Stimulated activated CD4-positive, alpha-beta T cell treated with anti-CD3 and anti-CD28 coated beads, TNF-alpha, amount 100 ng/mL, for 4 hours (primary cell): ENCODE measurements at regions not wholly inside any gene's neighbourhood (a gene's known extent, or its start where the extent isn't known, plus 50 kb on each side); places are given as distances from the start of the nearest gene placed in this dataset.

Experiments
- DNase-seq, 3 experiments: peaks; one replicate each; pipeline ENCODE4 v3.0.0-alpha.2; 2020; ENCODE audit warnings: low read depth in 3 of 3

GRCh38 chr3:194971965-194972364 lies 286.3 kb downstream of the FAM43A start:
- no peak for DNase-seq

- DNase-seq = no peak
Observed at GRCh38 chr3:194972641-194973040, 287.0 kb downstream of the FAM43A start.

- DNase-seq = no peak
Observed at GRCh38 chr3:194973366-194974000, 287.8 kb downstream of the FAM43A start.

GRCh38 chr3:194974468-194975135 lies 288.9 kb downstream of the FAM43A start:
- no peak for DNase-seq

DNA sequence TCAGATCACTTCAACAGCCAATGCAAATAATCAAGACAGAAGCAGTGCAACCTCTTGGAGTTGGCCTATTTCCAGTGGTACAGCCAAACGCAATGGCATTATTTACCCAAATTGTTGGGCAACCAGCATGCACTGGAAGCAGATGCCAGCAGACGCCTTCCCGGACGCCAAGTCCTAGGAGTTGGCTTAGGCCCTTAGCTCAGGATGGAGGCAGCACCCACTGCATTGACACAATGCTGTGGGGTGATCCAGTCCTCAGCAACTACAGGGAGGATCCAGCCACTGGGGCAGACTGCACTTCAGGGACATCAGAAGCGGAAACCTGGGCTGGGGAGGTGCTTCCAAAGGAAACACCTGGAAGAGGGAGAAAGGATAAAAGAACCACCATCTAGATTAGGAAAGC lies 290.4 kb downstream of the FAM43A start:
- DNase-seq = no peak

- DNase-seq = no peak
Observed at GRCh38 chr3:194976874-194977273, 291.2 kb downstream of the FAM43A start.

GRCh38 chr3:194977356-194977755 lies 291.7 kb downstream of the FAM43A start:
- DNase-seq = no peak

DNA sequence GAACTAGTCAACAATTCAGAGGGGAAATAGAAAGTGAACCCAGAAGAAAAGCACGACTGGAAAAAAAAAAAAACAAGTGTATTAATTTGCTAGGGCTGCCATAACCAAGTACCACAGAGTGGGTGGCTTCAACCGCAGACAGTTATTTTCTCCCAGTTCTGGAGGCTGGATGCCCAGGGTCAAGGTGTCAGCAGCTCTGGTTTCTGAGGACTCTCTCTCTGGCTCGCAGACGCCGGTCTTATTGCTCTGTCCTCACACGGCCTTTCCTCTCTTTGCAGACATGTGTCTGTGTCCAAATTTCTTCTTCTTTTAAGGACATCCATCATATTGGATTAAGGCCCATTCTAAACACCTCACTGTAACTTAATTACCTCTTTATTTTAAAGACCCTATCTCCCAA lies 291.8 kb downstream of the XXYLT1 start:
- DNase-seq = no peak

GRCh38 chr3:194982472-194982871 lies 288.5 kb downstream of the XXYLT1 start:
- no peak for DNase-seq

DNA sequence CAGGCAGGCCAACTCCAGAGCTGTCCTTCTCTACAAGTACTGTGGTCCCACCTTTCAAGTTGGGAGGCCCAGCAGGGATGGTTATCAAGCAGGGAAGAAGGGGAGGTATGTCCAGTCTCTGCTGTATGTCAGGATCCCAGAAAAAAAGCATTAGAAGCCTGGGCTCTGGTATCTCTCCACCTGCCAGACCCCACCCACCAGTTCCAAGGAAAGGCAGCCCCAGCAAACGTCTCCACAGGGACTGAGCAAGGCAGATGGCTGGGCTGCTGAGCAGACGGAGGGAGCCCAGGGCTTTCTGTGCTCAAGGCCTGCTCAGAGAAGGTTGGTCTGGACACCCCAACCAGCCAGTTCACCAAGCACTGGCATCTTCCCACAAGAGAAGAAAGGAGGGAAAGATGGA lies 287.8 kb downstream of the XXYLT1 start:
- DNase-seq = no peak

- no peak for DNase-seq
Observed at GRCh38 chr3:194983620-194984019, 287.3 kb downstream of the XXYLT1 start.

GRCh38 chr3:194984066-194984465 lies 286.9 kb downstream of the XXYLT1 start:
- DNase-seq = no peak

DNA sequence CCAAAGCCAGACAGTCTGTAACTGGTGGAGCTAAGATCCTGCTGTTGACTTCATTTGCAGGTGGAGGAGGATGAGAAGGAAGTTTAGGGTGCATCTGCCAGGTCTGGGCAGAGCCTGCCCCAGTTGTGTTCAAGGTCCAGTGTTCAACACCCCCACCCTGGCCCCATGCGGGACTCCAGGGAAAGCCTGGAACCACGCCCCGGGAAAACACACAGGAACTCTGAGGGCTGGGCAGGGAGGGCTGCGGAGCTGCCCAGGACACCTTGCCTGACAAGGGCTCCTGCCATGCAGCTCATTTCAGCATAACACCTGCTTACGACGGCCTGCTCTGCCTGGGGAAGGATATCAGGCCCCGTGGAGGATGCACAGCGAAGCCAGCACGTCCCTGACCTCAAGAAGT lies 286.3 kb downstream of the XXYLT1 start:
- no peak for DNase-seq

GRCh38 chr3:194985031-194985578 lies 285.9 kb downstream of the XXYLT1 start:
- no peak for DNase-seq

DNA sequence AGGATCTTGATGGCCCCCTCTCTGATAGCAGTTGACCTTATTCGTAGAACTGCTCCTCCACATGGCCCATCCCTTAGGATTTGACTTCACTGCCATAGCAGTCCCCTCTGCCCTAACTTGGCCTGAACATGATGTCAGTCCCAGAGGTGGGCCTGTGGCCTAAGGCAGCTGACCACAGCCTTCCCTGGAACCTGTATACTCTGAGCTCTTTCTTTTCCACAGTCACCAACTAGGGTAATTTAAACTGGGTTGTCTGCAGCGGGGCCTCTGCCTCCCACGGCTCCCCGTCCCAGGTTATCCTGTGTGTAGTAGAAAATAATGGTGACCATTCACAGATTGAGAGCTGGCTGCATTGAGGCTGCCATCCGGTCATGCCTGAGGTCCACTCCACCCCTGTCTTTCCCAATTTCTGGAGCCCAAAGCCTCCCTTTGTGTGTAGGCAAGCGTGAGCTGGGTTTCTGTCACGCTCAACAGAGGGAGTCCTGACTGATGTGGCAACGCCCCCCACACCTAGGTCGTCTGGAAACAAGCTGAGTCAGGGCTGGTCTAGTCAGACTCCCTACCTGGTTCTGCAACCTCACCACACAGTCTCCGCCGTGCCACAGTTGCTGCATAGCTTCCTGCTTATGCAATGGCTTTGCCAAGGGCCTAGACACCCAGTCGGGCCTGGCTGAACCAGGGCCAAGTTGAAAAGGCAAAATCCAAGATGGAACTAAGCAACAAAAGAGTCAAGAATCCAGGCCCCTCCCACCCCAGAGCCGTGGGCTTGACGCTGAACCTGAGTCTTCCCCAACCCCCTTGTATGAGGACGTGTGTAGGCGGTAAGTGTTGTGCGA lies 284.5 kb downstream of the XXYLT1 start:
- DNase-seq = no peak

DNA sequence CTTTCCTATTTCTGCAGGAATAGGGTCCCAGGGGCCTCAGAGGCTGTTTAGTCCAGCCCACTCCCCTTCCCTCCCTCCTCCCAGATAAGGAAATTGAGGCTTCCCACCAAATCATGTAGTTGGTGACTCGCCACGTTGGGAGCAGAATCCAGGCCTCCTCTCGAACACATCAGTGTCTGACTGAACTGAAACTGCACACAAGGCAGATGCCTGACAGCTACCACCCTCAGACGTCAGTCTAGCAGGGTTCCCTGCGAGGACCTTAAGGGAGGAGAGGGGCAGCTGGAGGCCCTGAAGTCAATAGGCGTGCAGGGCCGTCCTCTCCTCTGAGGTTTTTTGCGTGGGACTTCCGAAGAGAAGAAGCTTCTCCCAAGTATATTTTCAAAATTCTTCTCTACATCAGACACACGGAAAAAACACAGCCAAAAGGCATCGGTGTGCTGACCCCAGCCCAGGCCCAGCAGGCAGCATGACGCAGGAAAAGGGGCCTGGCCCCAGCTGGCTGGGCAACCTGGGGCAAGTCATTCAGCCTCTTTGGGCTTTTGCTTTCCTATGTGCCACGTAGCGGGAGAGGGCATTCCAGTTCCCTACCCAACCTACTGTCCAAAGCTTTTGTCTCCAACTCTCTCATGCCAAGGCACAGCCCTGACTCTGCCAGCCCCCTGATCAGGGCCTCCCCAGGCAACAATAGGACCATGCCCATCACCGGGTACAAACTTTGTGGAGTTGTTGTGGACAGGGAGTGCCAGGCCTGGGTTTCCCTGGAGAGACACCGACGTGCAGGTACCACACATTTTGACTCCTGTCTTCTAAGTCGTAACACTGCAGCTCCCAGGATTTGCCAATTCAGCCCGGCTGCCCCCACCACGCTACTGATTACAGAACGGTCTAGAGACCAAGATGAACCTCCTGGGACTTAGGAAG lies 283.1 kb downstream of the XXYLT1 start:
- no peak for DNase-seq

GRCh38 chr3:194988495-194989165 lies 282.3 kb downstream of the XXYLT1 start:
- DNase-seq = no peak

GRCh38 chr3:194989241-194989640 lies 281.7 kb downstream of the XXYLT1 start:
- no peak for DNase-seq

DNA sequence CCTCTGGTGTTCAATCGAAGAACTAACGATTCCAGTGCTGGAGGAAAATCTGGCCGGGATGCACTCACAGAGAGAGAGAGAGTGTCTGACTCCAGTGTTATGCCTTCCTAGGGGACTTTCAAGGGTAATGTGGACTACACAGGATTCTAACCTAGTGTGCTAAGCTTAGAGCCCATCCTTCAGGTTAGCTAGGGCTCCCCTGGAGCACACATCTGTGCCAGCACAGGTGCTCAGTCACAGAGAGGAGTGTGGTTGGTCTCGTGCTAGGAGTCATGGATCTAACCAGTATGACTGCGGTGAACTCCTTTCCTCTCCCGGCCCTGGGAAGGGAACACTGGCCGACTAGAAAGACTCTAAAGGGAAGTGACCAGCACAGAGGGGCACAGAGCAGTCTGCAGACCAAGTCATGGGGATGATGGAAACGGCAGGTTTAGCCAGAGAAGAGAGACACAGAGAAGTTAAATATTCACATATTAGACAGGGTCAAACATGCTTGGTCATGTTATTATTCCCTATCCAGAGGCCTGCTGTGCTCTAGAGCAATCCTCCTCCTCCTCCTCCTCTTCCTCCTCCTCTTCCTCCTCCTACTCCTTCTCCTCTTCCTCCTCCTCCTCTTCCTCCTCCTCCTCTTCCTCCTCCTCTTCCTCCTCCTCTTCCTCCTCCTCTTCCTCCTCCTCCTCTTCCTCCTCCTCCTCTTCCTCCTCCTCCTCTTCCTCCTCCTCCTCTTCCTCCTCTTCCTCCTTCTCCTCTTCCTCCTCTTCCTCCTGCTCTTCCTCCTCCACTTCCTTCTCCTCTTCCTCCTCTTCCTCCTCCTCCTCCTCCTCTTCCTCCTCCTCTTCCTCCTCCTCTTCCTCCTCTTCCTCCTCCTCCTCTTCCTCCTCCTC lies 280.3 kb downstream of the XXYLT1 start:
- DNase-seq = no peak

DNA sequence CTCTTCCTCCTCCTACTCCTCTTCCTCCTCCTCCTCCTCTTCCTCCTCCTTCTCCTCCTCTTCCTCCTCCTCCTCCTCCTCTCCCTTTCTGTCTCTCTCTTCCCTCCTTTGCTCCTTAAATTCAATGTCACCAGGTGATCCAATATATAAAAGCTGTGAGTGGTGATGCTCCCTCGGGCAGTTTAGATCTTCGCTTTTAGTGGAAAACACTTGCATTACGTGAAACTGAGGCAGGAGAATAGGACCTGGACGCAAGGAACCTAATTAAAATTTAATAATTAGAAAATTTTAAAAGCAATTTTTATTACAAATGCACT lies 279.7 kb downstream of the XXYLT1 start:
- DNase-seq = no peak
